Left ventricle myocardium inferior (tissue), 1 donor: ENCODE measurements at regions not wholly inside any gene's neighbourhood (a gene's known extent, or its start where the extent isn't known, plus 50 kb on each side); places are given as distances from the start of the nearest gene placed in this dataset.

ENCODE experiments used
- DNase-seq: peaks from one replicate; pipeline ENCODE4 v3.0.0-alpha.2; 2020
- H3K27ac ChIP-seq: fragments of 200-600 bp; replicated peaks from 2 replicates; pipeline ENCODE4 v1.8.0; 2021
- H3K27me3 ChIP-seq: fragments of 200-600 bp; 2 replicates; pipeline ENCODE4 v1.8.0; 2021; ENCODE audit warnings: low read depth
- H3K36me3 ChIP-seq: fragments of 200-600 bp; 2 replicates; pipeline ENCODE4 v1.8.0; 2021
- H3K4me1 ChIP-seq: fragments of 200-600 bp; 2 replicates; pipeline ENCODE4 v1.8.0; 2021
- H3K4me3 ChIP-seq: fragments of 200-600 bp; 2 replicates; pipeline ENCODE4 v1.8.0; 2021; ENCODE audit warnings: mild to moderate bottlenecking, moderate library complexity
- H3K9me3 ChIP-seq: fragments of 200-600 bp; replicated peaks from 2 replicates; pipeline ENCODE4 v1.8.0; 2021
- intact Hi-C: fragments of 100-400 bp; cut with micrococcal nuclease; formaldehyde crosslinking; loops from one replicate; pipeline ENCODE4 v1.11.0; 2022
- TF ChIP-seq, protein P1 (sequence below): fragments of 200-600 bp; IDR thresholded peaks from 2 replicates; pipeline ENCODE4 v1.8.0; 2021; ENCODE audit warnings: antibody characterized with exemption, mild to moderate bottlenecking, borderline replicate concordance
- donor health status: DM: no; HTN: yes; CAD: no; lungs with severe emphysema.

DNA sequence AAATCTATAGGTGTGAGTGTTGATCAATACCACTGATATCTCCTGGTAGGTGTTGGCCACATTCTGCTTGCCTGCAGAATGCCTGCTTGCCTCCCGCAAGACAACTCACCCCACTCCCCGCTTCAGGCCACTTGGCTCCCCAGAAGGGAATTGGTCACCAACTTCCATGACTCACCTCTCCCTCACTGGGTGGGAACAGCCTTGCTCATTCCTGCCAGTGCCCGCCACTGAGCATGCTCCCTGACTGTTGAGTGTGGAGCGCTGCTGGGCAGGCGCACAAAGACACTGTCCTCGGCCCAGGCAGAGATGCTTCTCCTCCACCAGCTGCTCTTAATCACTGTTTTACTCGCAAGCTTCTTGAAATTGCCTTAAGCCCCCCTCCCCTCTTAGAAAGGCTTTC, 57.3 kb upstream of the PPP2R3A start:
- no peaks in the 10 kb centered on the region for H3K36me3 ChIP-seq
- H3K4me1 ChIP-seq: no peaks in the 10 kb centered on the region
- intact Hi-C loops: no loop called here
- no peaks in the 10 kb centered on the region for H3K9me3 ChIP-seq
- TF ChIP-seq, protein P1, sequence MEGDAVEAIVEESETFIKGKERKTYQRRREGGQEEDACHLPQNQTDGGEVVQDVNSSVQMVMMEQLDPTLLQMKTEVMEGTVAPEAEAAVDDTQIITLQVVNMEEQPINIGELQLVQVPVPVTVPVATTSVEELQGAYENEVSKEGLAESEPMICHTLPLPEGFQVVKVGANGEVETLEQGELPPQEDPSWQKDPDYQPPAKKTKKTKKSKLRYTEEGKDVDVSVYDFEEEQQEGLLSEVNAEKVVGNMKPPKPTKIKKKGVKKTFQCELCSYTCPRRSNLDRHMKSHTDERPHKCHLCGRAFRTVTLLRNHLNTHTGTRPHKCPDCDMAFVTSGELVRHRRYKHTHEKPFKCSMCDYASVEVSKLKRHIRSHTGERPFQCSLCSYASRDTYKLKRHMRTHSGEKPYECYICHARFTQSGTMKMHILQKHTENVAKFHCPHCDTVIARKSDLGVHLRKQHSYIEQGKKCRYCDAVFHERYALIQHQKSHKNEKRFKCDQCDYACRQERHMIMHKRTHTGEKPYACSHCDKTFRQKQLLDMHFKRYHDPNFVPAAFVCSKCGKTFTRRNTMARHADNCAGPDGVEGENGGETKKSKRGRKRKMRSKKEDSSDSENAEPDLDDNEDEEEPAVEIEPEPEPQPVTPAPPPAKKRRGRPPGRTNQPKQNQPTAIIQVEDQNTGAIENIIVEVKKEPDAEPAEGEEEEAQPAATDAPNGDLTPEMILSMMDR: no peak
- H3K27me3 ChIP-seq: no peaks in the 10 kb centered on the region
- no peak overlapping the region for H3K27ac ChIP-seq
- no peak for DNase-seq
- H3K4me3 ChIP-seq: no peak overlapping the region

DNA sequence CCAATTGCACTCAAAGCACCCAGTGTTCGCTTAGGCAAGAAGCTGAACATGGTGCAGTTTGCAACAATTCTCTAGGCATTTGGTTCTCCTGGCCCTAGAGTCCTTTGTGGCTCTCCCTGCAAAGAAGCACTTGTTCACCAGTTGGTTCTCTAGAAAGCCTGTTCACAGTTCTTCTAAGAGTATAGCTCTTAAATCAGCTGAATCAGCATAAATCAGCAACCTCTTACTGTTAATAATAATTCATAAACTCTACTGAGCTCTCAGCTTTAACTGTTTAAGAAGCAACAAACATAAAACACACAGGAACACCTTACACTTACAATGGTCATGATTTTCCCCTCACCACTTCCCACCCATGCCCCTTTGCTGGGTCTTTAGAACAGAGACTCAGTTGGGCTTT, 56.8 kb upstream of the PPP2R3A start:
- intact Hi-C loops: no loop called here
- no peak overlapping the region for H3K27ac ChIP-seq
- TF ChIP-seq, protein P1: no peak

DNA sequence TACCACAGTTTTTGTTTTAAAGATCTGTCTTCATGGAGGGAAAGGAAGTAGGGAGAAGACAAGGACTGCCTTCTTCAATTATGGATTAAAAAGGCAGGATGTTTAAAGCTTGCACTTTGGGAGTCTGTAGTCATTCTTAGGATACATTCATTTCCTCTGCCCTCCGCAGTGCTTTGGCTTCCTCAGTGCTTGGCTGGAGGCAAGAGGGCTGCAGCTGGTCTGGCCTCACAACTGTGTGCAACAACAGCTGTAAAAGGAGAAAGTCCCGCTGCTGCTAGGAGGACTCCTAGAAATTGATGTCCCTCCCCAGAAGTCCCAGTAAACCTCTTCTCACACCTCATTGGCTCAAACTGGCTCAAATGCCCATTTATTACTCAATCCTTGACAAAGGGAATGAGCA, 54.4 kb upstream of the PPP2R3A start:
- Histone ChIP-seq H3K9me3 (no peaks in the 10 kb centered on the region), H3K4me3 (no peak overlapping the region), H3K4me1 (no peaks in the 10 kb centered on the region), H3K27ac (no peak overlapping the region), H3K36me3 (no peaks in the 10 kb centered on the region), H3K27me3 (no peaks in the 10 kb centered on the region)
- no peak for DNase-seq
- intact Hi-C loops: no loop called here
- TF ChIP-seq, protein P1: no peak

More for the DNA sequence above, 56.8 kb upstream of the PPP2R3A start:
- H3K27me3 ChIP-seq: no peaks in the 10 kb centered on the region
- H3K36me3 ChIP-seq: no peaks in the 10 kb centered on the region
- no peaks in the 10 kb centered on the region for H3K4me1 ChIP-seq
- DNase-seq: no peak
- H3K4me3 ChIP-seq: no peak overlapping the region
- H3K9me3 ChIP-seq: no peaks in the 10 kb centered on the region

DNA sequence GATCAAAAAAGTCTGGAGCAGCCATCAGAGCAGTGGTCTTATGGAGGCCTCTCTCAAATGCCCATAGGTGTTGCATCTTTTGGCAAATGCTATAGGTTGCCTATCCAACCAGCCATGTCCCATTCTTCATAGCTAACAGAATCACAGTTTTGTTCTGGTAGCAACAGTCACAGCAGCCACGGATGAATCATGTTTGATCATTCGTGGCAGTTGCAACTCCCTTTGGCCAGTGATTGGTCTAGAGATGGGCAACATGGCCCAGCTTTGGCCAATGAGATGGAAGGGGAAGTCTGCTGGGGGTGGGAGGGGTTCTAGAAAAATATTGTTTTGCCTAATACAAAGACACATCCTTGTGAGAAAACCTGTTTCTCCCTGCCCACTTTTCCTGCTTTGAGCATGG, 50.3 kb upstream of the PPP2R3A start:
- intact Hi-C loops: loop anchor here (5.0 kb wide), 1 partner anchor 127 kb away; no protein-coding TSS in a partner anchor
- Histone ChIP-seq H3K27ac (no peak overlapping the region), H3K4me1 (peaks cover 12% of the 10 kb centered on the region), H3K4me3 (no peak overlapping the region), H3K9me3 (no peaks in the 10 kb centered on the region), H3K36me3 (no peaks in the 10 kb centered on the region), H3K27me3 (no peaks in the 10 kb centered on the region)
- TF ChIP-seq, protein P1: no peak
- no peak for DNase-seq
